ENCODE measurements at regions not wholly inside any gene's neighbourhood (a gene's known extent, or its start where the extent isn't known, plus 50 kb on each side); places are given as distances from the start of the nearest gene placed in this dataset.

- TF ChIP-seq, protein P1, sequence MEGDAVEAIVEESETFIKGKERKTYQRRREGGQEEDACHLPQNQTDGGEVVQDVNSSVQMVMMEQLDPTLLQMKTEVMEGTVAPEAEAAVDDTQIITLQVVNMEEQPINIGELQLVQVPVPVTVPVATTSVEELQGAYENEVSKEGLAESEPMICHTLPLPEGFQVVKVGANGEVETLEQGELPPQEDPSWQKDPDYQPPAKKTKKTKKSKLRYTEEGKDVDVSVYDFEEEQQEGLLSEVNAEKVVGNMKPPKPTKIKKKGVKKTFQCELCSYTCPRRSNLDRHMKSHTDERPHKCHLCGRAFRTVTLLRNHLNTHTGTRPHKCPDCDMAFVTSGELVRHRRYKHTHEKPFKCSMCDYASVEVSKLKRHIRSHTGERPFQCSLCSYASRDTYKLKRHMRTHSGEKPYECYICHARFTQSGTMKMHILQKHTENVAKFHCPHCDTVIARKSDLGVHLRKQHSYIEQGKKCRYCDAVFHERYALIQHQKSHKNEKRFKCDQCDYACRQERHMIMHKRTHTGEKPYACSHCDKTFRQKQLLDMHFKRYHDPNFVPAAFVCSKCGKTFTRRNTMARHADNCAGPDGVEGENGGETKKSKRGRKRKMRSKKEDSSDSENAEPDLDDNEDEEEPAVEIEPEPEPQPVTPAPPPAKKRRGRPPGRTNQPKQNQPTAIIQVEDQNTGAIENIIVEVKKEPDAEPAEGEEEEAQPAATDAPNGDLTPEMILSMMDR (IDR thresholded peaks at IDR 0.05; ENCODE audit: low read length), result peak; percentile 68
- no peak for TF ChIP-seq EZH2 (IDR thresholded peaks at IDR 0.05; ENCODE audit: borderline replicate concordance, low read length)
Observed at GRCh38 chr3:168511428-168512014, 415.8 kb upstream of the GOLIM4 start.
